T-helper 2 cell (primary cell): ENCODE measurements at regions not wholly inside any gene's neighbourhood (a gene's known extent, or its start where the extent isn't known, plus 50 kb on each side); places are given as distances from the start of the nearest gene placed in this dataset.
"Not testable (repeated sequence)": the region's sequence is repeated elsewhere in the genome, so short reads cannot be mapped to it uniquely, and the experiment has no call there.

ENCODE experiments used
- DNase-seq, 5 experiments: peaks; one replicate each; pipeline versions ENCODE4 v3.0.0 to v3.0.0-alpha.2; 2012 to 2022

DNA sequence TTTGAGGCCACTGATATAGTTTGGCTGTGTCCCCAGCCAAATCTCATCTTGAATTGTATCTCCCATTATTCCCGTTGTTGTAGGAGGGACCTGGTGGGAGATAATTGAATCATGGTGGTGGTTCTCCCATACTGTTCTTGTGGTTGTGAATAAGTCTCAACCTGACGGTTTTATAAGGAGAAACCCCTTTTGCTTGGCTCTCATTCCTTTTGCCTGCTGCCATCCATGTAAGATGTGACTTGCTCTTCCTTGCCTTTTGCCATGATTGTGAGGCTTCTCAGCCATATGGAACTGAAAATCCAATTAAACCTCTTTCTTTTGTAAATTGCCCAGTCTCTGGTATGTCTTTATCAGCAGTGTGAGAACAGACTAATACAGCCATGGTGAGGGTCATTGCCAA lies 431.6 kb upstream of the ID2 start:
- not testable (repeated sequence) for DNase-seq

DNA sequence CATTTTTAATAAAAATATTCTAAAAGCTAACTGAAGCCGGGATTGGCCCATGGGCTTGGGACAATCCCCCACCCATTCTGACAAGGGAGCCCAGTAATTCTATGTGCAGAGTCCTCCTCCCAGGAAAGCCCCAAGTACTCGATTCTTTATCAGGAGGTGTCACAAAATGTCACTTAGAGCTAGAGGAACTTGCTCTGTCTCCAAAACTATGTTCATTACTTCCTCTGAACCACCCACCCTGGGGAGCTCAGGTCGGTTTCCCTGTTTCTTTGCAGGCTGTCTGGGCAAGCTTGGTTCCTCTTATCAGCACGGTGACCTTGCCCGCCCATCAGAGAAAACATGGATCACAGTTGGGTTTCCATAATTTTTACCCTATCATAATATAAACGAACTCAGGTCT lies 430.6 kb upstream of the ID2 start:
- DNase-seq = no peak

DNA sequence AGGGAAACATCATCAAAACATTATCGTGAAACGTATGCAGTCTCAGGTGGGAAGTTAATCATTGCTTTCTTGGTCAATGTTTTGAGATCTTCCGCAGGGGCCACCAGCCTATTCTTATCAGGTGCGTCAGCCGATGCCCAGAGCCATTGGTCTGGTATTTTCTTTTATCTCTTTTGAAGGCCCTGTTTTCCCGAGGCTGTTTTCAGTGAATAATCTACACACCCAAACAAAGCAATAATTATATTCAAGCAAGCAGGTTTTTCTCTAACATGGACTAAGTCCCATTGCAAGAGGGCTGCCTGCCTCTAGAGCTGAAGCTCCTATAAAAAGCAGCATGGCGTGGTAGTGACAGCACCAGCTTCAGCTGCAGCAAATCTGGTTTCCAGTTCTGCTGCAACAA lies 430.0 kb upstream of the ID2 start:
- no peak for DNase-seq

DNA sequence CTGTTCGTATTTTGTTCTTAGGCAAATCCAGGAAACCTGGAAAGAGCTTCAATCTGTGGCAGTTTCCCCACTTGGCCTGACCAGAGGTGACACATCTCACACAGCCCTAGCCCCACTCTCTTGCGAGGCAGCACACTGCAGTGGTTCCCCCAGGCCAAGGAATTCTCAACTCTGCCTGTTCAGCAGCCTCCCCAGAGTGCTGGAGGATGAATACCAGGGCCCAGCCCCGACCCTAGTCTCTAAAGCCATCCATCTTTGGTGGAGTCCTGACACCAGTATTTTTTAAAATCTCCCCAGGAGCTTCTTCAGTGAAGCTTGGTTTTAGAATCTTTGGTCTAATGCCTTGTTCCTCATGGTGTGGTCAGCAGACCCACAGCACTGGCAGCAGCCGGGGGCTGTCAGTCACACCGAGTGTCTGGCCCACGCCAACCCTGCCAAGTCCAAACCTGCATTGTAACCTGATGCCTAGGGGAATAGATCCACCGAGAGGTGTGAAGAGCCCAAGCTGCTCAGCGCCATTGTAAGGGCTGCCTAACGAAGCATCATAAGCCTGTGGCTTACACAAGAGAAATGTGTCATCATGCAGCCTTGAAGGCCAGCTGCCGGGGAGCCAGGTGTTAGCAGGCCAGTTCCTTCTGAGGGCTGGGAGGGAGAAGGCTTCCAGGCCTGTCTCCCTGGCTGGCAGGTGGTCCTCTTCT lies 428.7 kb upstream of the ID2 start:
- DNase-seq = no peak

GRCh38 chr2:8253781-8254180 lies 428.1 kb upstream of the ID2 start:
- no peak for DNase-seq

GRCh38 chr2:8254214-8254613 lies 427.6 kb upstream of the ID2 start:
- DNase-seq = peak in 1 of 5 experiments; percentile 24

DNA sequence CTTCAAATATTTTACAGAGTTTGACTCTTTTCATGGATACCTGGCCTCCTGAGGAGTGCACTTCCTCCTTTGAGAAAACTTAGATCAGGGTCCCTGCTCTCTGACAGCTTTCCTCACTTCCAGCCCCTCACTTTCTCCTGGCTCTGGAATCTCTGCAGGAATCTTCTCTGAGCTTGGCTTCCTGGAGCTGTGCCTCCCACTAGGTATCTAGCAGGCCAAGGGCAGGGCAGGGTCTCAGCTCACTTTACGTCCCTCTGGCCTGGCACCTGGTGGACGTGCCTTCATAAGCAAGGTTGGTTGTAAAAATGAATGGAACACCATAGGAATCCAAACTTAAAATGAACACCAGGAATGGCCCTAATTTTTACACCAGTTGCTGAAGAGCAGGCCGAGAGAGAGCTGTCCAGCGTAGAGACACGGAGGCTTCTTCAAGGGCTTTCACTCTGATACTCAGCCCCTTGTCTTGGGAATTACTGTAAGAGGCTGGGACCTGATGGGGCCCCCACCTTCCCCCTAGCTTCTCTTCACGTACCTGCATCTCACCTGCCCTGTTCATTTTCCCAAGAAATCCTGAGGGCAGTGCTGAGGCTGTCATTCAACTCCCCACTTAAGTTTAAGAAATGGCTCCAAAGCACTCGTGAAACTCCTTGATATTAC lies 426.9 kb upstream of the ID2 start:
- DNase-seq = no peak

GRCh38 chr2:8255448-8255800 lies 426.4 kb upstream of the ID2 start:
- no peak for DNase-seq

GRCh38 chr2:8256905-8257304 lies 425.0 kb upstream of the ID2 start:
- no peak for DNase-seq

- no peak for DNase-seq
Observed at GRCh38 chr2:8257502-8257901, 424.4 kb upstream of the ID2 start.

DNA sequence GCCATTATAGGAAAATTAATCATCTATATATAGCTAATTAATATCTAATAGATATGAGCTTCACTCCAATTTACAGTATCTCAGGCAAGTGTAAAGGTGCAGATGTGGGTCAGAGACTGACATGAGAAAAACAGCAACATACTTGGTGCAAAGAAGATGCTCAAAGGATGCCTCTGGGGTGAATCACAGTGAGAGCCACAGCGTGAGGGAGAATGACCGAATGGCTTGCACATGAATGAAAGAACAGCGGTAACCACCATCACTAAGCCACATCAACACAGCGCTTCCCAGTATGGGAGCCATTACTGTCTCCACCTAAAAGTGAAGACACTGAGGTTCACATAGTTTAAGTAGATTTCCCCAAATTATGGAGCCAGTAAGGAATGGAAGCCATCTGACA lies 423.4 kb upstream of the ID2 start:
- no peak for DNase-seq

DNA sequence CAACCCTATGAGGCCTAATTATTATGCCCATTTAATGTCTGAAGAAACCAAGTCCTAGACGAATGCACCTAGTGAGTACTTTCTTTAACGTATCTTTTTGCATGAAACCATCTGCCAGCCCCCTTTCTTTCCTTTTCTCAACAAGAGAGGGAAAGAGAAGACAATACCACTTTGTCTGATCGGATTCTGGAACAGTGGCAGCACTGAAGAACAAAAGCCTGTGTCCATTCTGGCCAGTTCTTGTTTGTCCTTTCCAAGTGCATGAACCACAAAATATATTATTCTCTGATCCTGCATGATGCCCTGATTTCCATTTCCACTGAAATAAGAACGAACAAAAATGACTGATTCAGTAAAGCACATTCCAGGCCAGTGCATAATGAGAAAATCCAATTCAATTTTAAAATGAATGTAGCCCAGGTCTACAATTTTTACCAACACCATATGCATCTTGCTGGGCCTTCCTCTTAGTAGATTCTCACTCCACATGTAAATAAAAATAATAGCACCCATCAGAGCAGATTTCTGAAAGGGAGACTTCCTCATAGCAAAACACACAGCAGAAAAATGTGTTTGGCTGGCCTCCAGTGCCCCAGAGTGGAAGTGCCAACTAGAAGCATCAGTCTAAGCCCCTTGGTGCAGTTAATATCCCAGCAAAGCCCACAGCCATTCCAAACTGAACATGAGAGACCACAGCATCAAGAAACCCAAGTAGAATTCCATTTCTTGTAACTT lies 422.6 kb upstream of the ID2 start:
- DNase-seq = no peak

DNA sequence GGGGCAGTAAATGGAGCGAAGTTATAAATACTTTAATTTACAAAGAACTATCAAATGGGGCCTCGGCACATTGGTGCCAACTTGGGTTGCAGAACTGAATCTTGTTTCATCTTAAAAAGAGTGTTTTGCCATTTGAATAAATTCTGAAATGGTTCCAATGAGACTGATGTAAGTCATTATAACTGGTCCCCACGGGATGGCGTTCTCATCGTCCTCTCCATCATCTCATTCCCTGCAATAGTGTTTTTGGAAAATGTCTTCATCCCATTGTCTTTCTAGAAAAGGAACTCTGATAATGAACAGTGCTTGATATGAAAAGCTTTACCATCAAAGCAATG lies 422.0 kb upstream of the ID2 start:
- no peak for DNase-seq

GRCh38 chr2:8260213-8260612 lies 421.6 kb upstream of the ID2 start:
- DNase-seq = no peak

DNA sequence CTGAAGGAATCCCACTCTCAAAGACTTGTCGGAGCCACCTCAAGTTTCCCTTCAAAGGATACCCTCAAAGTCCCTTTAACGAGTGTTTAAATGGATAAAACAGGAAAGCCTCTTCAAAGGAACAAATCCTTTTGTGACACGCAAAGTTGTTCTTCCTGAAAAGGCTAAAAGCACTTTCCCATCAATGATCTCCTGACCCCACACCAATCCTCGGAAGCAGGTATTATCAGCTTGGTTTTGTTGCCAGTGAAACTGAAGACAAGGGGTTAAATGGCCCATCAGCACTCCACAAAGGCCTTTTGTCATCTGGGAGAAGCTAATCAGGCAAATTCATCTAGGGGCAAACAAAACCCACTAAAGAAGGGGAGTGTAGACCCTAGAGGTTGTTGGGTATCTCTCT lies 418.0 kb upstream of the ID2 start:
- DNase-seq = no peak

- DNase-seq = no peak
Observed at GRCh38 chr2:8264981-8265380, 416.9 kb upstream of the ID2 start.

- DNase-seq = no peak
Observed at GRCh38 chr2:8265476-8266226, 416.2 kb upstream of the ID2 start.

GRCh38 chr2:8266563-8266962 lies 415.3 kb upstream of the ID2 start:
- no peak for DNase-seq

GRCh38 chr2:8267048-8267447 lies 414.8 kb upstream of the ID2 start:
- DNase-seq = no peak

GRCh38 chr2:8267721-8268120 lies 414.1 kb upstream of the ID2 start:
- DNase-seq = no peak

GRCh38 chr2:8268172-8268783 lies 413.6 kb upstream of the ID2 start:
- no peak for DNase-seq

GRCh38 chr2:8270699-8271098 lies 411.2 kb upstream of the ID2 start:
- no peak for DNase-seq

DNA sequence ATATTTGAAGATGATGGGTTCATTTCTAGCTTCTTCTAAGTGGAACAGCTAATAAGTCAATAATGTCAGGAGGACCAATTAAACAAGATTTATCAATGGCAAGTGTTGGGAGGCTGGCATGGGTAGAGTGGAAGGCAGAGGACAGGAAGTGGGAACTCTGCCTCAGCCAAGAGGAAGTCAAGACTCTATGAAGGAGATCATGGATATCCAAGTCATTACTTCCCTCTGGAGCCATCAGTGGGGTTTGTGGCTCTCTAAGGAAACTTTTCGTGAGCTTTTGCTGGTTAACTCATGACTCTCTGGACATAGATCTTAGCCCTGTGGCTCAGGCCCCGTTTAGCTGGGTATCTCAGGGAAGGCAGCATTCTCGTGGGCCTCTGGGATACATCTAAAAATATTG lies 410.4 kb upstream of the ID2 start:
- DNase-seq = no peak
